GM12878 (cell line): ENCODE measurements at regions not wholly inside any gene's neighbourhood (a gene's known extent, or its start where the extent isn't known, plus 50 kb on each side); places are given as distances from the start of the nearest gene placed in this dataset.

Experiments used
- ATAC-seq: fragments of 200-7000 bp; cut with Tn5 transposase; 3 replicates; pipeline ENCODE4 v1.9.1; 2020; ENCODE audit warnings: mild to moderate bottlenecking, moderate library complexity
- BruUV-seq: library from RNA; stranded (reverse); fragments of 400-500 nt; replicated peaks from 2 replicates; lab custom pipeline; 2021; lab: Mats Ljungman, UMichigan
- CTCF ChIA-PET: fragments of 300-600 bp; sonication (Branson Sonifier 250); formaldehyde crosslinking; extraction: SDS; loops from one replicate; lab custom pipeline; 2021; ENCODE audit warnings: inconsistent platforms; lab: Yijun Ruan, JAX
- POLR2A ChIA-PET: fragments of 350-600 bp; formaldehyde crosslinking; extraction: SDS; loops from one replicate; lab custom pipeline; 2021; ENCODE audit warnings: inconsistent platforms; lab: Charles Lee
- RAD21 ChIA-PET: fragments of 300-600 bp; sonication (Branson Sonifier 250); formaldehyde crosslinking; loops from one replicate; lab custom pipeline; 2023; ENCODE audit warnings: antibody characterized with exemption; ENCODE audit not compliant: unreplicated experiment; lab: Charles Lee
- SMC1A ChIA-PET: fragments of 300-600 bp; sonication (Branson Sonifier 250); formaldehyde crosslinking; loops from one replicate; lab custom pipeline; 2023; ENCODE audit not compliant: unreplicated experiment, uncharacterized antibody; lab: Charles Lee
- DNase-seq: peaks from one replicate; pipeline ENCODE4 v3.0.0-alpha.2; 2011; ENCODE audit warnings: low read depth, low spot score
- FAIRE-seq: peaks from 3 replicates; lab custom pipeline; 2011; peaks lifted over from hg19 to GRCh38; lab: Jason Lieb, UNC
- H2AFZ ChIP-seq: 2 replicates; pipeline ENCODE4 v1.6.0; 2011; ENCODE audit warnings: low read depth, low read length, control low read depth; ENCODE audit not compliant: control insufficient read depth
- H3K27ac ChIP-seq: 2 replicates; pipeline ENCODE4 v1.5.1; 2011; ENCODE audit warnings: control low read depth; ENCODE audit not compliant: control insufficient read depth, insufficient read depth
- H3K27me3 ChIP-seq, 2 experiments: replicated peaks in 1 of 2; 2 replicates each; pipeline versions ENCODE4 v1.6.0 to v1.6.1; 2011; ENCODE audit warnings: low read length in 1 of 2; ENCODE audit not compliant: control insufficient read depth in 2 of 2, insufficient read depth in 2 of 2
- H3K36me3 ChIP-seq, 2 experiments: 2 replicates each; pipeline ENCODE4 v1.5.1; 2011; ENCODE audit warnings: low read length in 1 of 2; ENCODE audit not compliant: control insufficient read depth in 2 of 2, insufficient read depth in 2 of 2
- H3K4me1 ChIP-seq: 2 replicates; pipeline ENCODE4 v1.6.1; 2011; ENCODE audit warnings: mild to moderate bottlenecking, low read length, moderate library complexity, mixed read lengths; ENCODE audit not compliant: control insufficient read depth, insufficient read depth
- H3K4me2 ChIP-seq: 2 replicates; pipeline ENCODE4 v1.6.0; 2011; ENCODE audit warnings: control low read depth; ENCODE audit not compliant: control insufficient read depth, insufficient read depth
- H3K4me3 ChIP-seq: fragments of 200-600 bp; sonication (generic); 2 replicates; pipeline ENCODE4 v1.5.1; 2016
- H3K79me2 ChIP-seq: 2 replicates; pipeline ENCODE4 v1.6.0; 2011; ENCODE audit warnings: low read length; ENCODE audit not compliant: control insufficient read depth, insufficient read depth
- H3K9ac ChIP-seq: 2 replicates; pipeline ENCODE4 v1.8.0; 2011; ENCODE audit warnings: low read length, control low read depth, mixed read lengths; ENCODE audit not compliant: control insufficient read depth, insufficient read depth
- H3K9me3 ChIP-seq: replicated peaks from 3 replicates; pipeline ENCODE4 v1.5.1; 2011; ENCODE audit warnings: mild to moderate bottlenecking, low read length; ENCODE audit not compliant: control insufficient read depth, insufficient read depth
- H4K20me1 ChIP-seq: 2 replicates; pipeline ENCODE4 v1.6.0; 2011; ENCODE audit not compliant: control insufficient read depth, insufficient read depth
- BCL11A ChIP-seq: IDR thresholded peaks from 2 replicates; pipeline ENCODE4 v1.6.1; 2011; ENCODE audit warnings: low read depth, low read length
- BRCA1 ChIP-seq: IDR thresholded peaks from 2 replicates; pipeline ENCODE4 v1.6.1; 2011; ENCODE audit warnings: low read depth, low read length, improper control_type of control experiment
- NR2F1 ChIP-seq: fragments of 450-650 bp; conservative IDR thresholded peaks from 2 replicates; pipeline ENCODE4 v1.6.1; 2017; ENCODE audit warnings: mild to moderate bottlenecking
- SIN3A ChIP-seq: IDR thresholded peaks from 2 replicates; pipeline ENCODE4 v1.6.1; 2012; ENCODE audit warnings: low read depth, low read length, improper control_type of control experiment
- SRF ChIP-seq, 2 experiments: IDR thresholded peaks; 2 replicates each; pipeline ENCODE4 v1.6.1; 2011; ENCODE audit warnings: low read depth in 2 of 2, low read length in 2 of 2, mild to moderate bottlenecking in 1 of 2, moderate library complexity in 1 of 2
- WGBS: methylation state at CpG from one replicate; pipeline ENCODE4 v1.1.6; 2016; ENCODE audit warnings: low lambda C conversion rate; ENCODE audit not compliant: insufficient replicate concordance, insufficient coverage; ENCODE audit errors: missing lambda C conversion rate; 5-methylcytosine and 5-hydroxymethylcytosine counted together
- in situ Hi-C: fragments of 300-500 bp; cut with MboI; formaldehyde crosslinking; loops from 9 replicates; pipeline ENCODE4 v1.14.3; 2018; ENCODE audit warnings: mixed read lengths
- intact Hi-C: fragments of 100-400 bp; cut with micrococcal nuclease; formaldehyde crosslinking; loops from one replicate; pipeline ENCODE4 v1.14.2; 2022; ENCODE audit not compliant: unreplicated experiment
- TF ChIP-seq, protein P1 (sequence below): fragments of 450-650 bp; IDR thresholded peaks from 2 replicates; pipeline ENCODE4 v1.6.1; 2016; ENCODE audit warnings: mild to moderate bottlenecking

- no peak for TF ChIP-seq BRCA1
- TF ChIP-seq BCL11A, result no peak
- TF ChIP-seq SRF (IDR thresholded peaks at IDR 0.05; ENCODE audit: low read depth in 2 of 2, low read length in 2 of 2), result no peak
- TF ChIP-seq, all 136 proteins: peak for 0
Observed at GRCh38 chr4:79148369-79148768, 177.5 kb downstream of the NAA11 start (continued).

DNA sequence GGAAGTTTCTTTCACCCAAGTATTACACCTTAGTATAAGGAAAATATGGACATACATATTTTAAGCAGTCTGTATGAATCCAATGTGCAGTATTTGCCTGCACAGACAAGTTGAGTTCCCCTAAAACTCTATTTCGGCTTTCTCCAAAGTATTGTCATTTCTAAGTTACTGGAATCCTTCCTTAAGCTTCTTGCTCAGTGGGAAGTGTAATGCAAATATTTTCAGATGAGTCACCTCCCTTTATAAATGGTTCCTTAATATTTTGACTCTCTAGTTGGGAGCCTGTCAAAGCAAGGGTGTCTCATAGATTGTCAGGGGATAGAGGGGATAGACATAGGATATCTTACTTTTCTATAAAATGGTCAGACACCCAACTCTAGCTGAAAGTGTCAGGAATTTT, 178.6 kb downstream of the NAA11 start:
- no peaks in the 10 kb centered on the region for H3K36me3 ChIP-seq
- no peaks in the 10 kb centered on the region for H3K79me2 ChIP-seq
- POLR2A ChIA-PET, result interaction anchor here (0.7 kb wide), 1 partner anchor 87 kb away, joined by 6 read pairs; no protein-coding TSS in a partner anchor
- FAIRE-seq (no peak), DNase-seq (no peak), ATAC-seq (no peak)
- intact Hi-C loops (no loop called here), in situ Hi-C loops (no loop called here)
- H3K4me2 ChIP-seq, result no peak overlapping the region
- no peak overlapping the region for H2AFZ ChIP-seq
- no TSS peak for BruUV-seq
- H3K9ac ChIP-seq, result no peak overlapping the region
- no peak overlapping the region for H3K4me3 ChIP-seq
- no peaks in the 10 kb centered on the region for H3K27me3 ChIP-seq
- WGBS, result 80% methylated on average over 1 of the region's 1 CpG
- SMC1A ChIA-PET, result interaction anchor here (0.6 to 1.4 kb wide), 3 partner anchors 9 to 353 kb away, joined by 3 to 7 read pairs (median 3); no protein-coding TSS in a partner anchor
- H3K9me3 ChIP-seq, result no peaks in the 10 kb centered on the region; the same call in 2 of the 3 replicates
- TF ChIP-seq SIN3A (no peak), NR2F1 (no peak)
- TF ChIP-seq, protein P1, sequence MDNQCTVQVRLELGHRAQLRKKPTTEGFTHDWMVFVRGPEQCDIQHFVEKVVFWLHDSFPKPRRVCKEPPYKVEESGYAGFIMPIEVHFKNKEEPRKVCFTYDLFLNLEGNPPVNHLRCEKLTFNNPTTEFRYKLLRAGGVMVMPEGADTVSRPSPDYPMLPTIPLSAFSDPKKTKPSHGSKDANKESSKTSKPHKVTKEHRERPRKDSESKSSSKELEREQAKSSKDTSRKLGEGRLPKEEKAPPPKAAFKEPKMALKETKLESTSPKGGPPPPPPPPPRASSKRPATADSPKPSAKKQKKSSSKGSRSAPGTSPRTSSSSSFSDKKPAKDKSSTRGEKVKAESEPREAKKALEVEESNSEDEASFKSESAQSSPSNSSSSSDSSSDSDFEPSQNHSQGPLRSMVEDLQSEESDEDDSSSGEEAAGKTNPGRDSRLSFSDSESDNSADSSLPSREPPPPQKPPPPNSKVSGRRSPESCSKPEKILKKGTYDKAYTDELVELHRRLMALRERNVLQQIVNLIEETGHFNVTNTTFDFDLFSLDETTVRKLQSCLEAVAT, result no peak
- no peak overlapping the region for H3K27ac ChIP-seq
- RAD21 ChIA-PET, result interaction anchor here (0.8 kb wide), 1 partner anchor 26 kb away, joined by 4 read pairs; no protein-coding TSS in a partner anchor
- no peaks in the 10 kb centered on the region for H4K20me1 ChIP-seq
- H3K4me1 ChIP-seq, result no peaks in the 10 kb centered on the region
- CTCF ChIA-PET, result interaction anchor here (1.3 kb wide), 1 partner anchor 8 kb away, joined by 7 read pairs; no protein-coding TSS in a partner anchor
